Fibroblast of pulmonary artery (primary cell): ENCODE measurements at regions not wholly inside any gene's neighbourhood (a gene's known extent, or its start where the extent isn't known, plus 50 kb on each side); places are given as distances from the start of the nearest gene placed in this dataset.

Source experiments
- DNase-seq: peaks from one replicate; pipeline ENCODE4 v3.0.0-alpha.2; 2010; ENCODE audit warnings: low read depth
- H3K4me3 ChIP-seq: replicated peaks from 2 replicates; pipeline ENCODE4 v1.5.1; 2011; ENCODE audit warnings: low read depth, mild to moderate bottlenecking, control low read depth, low read length, moderate library complexity
- TF ChIP-seq, protein P1 (sequence below): IDR thresholded peaks from 2 replicates; pipeline ENCODE4 v1.5.1; 2011; ENCODE audit warnings: mild to moderate bottlenecking, control low read depth, low read length, inconsistent platforms; ENCODE audit errors: missing control alignments

DNA sequence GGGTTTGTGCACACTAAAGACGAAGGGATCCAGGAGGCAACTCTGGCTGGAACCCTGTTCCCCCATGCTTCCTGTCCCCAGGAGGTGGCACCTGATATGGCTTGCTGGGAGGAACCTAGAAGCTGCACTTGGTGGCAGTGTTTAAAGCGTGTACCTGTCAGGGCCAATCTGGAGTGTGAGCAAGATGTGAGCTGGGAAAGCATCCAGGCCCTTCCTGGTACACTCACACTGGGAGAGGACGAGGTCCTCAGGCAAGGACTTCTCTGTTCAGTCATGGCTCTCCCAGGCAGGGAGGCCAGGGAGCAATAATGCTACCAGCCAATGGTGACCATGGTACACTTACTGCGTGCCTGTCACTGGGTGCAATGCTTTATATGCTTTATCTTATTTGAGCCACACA is 130.7 kb upstream of the NECTIN1 start:
- DNase-seq = no peak
- no peak overlapping the region for H3K4me3 ChIP-seq
- TF ChIP-seq, protein P1, sequence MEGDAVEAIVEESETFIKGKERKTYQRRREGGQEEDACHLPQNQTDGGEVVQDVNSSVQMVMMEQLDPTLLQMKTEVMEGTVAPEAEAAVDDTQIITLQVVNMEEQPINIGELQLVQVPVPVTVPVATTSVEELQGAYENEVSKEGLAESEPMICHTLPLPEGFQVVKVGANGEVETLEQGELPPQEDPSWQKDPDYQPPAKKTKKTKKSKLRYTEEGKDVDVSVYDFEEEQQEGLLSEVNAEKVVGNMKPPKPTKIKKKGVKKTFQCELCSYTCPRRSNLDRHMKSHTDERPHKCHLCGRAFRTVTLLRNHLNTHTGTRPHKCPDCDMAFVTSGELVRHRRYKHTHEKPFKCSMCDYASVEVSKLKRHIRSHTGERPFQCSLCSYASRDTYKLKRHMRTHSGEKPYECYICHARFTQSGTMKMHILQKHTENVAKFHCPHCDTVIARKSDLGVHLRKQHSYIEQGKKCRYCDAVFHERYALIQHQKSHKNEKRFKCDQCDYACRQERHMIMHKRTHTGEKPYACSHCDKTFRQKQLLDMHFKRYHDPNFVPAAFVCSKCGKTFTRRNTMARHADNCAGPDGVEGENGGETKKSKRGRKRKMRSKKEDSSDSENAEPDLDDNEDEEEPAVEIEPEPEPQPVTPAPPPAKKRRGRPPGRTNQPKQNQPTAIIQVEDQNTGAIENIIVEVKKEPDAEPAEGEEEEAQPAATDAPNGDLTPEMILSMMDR = no peak

- no peak overlapping the region for H3K4me3 ChIP-seq
- TF ChIP-seq, protein P1 = no peak
- no peak for DNase-seq
These were observed 129.3 kb upstream of the NECTIN1 start for GRCh38 chr11:119858288-119858687.

- no peak overlapping the region for H3K4me3 ChIP-seq
- TF ChIP-seq, protein P1 = no peak
- no peak for DNase-seq
These were observed 127.9 kb upstream of the NECTIN1 start for GRCh38 chr11:119856681-119857485.

DNA sequence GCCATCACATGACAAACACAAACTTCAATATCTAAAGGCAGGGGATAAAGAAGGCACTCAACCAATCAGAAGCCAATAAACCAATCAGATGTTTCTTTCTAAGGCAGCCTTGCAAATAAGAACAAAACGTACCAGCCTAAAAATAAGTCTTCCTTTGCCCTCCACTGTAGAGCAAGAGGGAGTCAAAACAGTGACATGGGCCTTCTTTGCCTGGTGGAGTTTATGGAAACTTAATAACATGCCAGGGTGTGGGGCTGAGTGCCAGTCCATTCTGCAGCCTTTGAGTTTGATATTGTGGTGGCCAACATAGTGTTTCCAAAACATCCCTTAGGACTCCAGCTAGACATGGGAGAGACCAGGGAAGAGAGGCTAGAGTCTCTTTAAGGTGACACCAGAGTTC is 126.1 kb upstream of the NECTIN1 start:
- H3K4me3 ChIP-seq = no peak overlapping the region
- DNase-seq = no peak
- TF ChIP-seq, protein P1 = no peak

DNA sequence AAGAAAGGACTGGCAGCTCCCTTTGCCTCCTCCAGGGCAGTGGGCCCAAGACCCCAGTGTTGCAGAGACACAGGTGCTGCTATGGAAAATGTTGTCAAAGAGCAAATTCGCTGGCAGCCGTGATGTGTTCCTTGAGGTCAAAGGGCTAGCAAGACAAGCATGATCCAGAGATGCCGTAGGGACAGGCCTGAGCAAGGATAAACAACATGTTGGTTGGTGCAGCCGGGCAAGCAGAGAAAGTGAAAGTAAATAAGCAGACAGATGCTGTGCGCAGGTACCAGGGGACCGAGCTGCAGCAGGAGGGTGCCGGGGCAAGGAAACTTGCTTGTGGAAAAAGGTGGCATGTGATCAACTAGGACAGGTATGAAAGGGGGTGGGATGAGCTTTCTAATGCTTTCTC is 125.5 kb upstream of the NECTIN1 start:
- no peak overlapping the region for H3K4me3 ChIP-seq
- no peak for DNase-seq
- TF ChIP-seq, protein P1 = no peak

DNA sequence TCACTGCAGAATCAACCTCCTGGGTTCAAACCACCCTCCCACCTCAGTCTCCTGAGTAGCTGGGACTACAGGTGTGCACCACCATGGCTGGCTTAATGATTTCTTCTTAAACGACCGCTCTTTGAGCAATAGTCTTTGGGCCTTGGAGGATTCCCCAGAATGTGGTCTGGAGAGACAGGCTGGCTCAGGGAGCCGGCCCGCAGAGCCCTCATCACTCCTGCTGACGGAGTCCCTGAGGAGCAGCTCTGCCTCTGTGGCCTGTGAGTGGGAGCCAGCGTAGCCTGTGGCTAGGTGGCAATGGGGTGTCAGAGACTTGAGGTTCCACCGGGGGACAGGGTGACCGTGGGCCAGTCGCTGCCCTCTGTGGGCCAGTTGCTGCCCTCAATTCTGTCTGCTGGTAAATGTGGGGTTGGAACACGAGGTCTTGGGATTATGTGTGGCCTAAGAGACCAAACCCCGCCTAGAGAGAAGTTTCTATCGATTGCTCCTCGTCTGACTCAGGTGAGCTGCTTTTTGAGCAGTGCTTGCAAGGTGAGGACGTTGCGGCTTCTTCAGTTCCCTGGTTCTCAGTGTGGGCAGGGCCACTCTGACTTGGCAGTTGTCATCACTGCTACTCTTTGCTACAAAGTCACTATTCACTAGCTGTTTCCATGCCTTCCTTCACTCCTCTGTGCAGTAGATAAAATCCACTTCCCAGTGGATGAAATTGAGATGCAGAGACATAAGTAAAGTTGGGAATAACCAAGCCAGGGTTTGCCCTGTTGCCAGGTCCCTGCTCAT is 124.8 kb upstream of the NECTIN1 start:
- H3K4me3 ChIP-seq = no peak overlapping the region
- no peak for DNase-seq
- TF ChIP-seq, protein P1 = no peak

GRCh38 chr11:119852741-119853140 is 123.7 kb upstream of the NECTIN1 start:
- H3K4me3 ChIP-seq = no peak overlapping the region
- no peak for DNase-seq
- TF ChIP-seq, protein P1 = no peak
